Glomerular visceral epithelial cell (primary cell): ENCODE measurements at regions not wholly inside any gene's neighbourhood (a gene's known extent, or its start where the extent isn't known, plus 50 kb on each side); places are given as distances from the start of the nearest gene placed in this dataset.
"Not testable (repeated sequence)": the region's sequence is repeated elsewhere in the genome, so short reads cannot be mapped to it uniquely, and the experiment has no call there.

Experiments used
- DNase-seq: peaks from one replicate; pipeline ENCODE4 v3.0.0-alpha.2; 2016; ENCODE audit errors: extremely low spot score

DNA sequence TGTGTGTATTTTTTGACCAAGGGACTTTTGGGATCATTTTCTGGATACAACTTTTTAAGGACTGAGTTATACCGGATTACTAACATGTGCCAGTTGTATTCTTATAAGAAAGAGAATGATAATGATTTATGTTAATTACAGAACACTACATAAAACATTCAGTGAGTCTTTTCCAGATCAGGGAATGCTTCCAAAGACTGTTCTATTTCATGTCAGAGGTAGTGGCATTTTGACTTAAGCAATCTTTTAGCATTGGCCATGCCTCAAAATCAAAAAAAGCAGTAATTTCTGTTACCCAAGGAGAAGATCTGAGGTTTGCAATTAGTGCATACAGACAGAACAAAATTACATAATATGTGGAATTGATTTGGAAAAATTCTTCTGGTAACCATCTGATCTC lies 413.0 kb upstream of the CDH9 start:
- no peak for DNase-seq

GRCh38 chr5:27450607-27451006 lies 412.2 kb upstream of the CDH9 start:
- no peak for DNase-seq

GRCh38 chr5:27439383-27439782 lies 401.0 kb upstream of the CDH9 start:
- DNase-seq = not testable (repeated sequence)

- peak; percentile 81 for DNase-seq
Observed at GRCh38 chr5:27437594-27438200, 399.3 kb upstream of the CDH9 start.

- no peak for DNase-seq
Observed at GRCh38 chr5:27434335-27434734, 395.9 kb upstream of the CDH9 start.

DNA sequence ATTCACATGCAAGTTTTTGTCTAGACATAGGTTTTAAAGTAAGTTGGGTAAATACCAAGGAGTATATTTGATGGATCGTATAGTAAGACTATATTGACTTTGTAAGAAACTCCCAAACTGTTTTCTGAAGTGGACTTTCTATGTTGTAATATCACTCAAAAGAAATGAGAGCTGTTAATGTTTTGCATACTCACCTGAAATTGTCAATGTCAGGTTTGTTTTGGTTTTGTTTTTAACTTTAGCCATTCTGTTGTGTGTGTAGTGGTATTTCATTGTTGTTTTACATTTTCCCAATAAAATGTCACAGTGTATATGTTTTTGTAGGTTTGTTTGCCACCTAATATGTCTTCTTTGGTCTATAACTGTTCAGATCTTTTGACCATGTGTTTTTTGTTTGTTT lies 375.7 kb upstream of the CDH9 start:
- no peak for DNase-seq

DNA sequence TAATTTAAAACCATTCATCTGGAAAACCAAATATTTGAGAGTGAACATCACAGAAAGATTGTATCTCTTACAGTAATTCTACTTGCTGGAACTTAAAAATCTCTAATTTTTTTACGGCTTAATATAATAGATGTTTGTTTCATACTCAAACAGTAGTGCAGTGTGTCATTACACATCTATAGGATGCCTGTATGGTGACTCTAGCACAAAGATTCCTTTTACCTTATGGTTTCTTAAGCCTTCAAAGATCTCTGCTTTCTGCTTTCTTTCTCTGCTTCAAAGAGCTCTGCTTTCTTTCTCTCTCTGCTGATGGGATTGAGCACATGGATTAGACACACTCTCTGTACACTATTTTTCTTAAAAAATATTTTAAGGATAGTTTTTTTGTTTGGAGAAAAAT lies 374.0 kb upstream of the CDH9 start:
- DNase-seq = no peak

- no peak for DNase-seq
Observed at GRCh38 chr5:27406020-27406419, 367.6 kb upstream of the CDH9 start.

GRCh38 chr5:27403243-27403882 lies 365.0 kb upstream of the CDH9 start:
- DNase-seq = no peak

DNA sequence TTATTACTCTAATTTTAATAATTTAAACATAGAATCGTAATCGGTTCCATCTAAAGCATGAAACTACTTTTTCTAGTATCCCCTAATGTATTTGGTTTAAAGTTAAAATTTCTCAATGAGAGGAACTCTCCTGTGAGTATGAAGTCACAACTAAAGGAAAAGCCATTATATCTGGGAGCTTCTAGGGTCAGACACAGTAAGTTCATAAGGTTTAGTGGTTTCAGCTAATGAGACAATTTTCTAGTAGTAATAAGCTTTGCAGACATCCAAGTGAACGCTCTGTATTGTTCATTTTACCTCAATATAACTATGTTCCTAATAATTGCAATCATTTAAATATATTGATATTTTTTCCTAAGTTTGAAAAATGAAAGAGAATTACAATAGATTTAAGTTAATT lies 364.4 kb upstream of the CDH9 start:
- no peak for DNase-seq

DNA sequence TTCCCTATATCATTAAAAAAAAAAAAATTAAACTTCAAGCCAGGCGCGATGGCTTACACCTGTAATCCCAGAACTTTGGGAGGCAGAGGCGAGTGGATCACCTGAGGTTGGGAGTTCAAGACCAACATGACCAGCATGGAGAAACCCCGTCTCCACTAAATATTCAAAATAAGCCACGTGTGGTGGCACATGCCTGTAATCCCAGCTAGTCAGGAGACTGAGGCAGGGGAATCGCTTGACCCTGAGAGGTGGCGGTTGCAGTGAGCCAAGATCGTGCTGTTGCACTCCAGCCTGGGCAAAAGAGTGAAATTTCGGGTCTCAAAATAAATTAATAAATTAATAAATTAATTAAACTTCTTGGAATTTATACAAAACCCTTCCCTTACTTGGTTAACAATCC lies 358.6 kb upstream of the CDH9 start:
- no peak for DNase-seq

- DNase-seq = no peak
Observed at GRCh38 chr5:27392716-27393115, 354.3 kb upstream of the CDH9 start.

- DNase-seq = no peak
Observed at GRCh38 chr5:27389696-27390095, 351.3 kb upstream of the CDH9 start.

DNA sequence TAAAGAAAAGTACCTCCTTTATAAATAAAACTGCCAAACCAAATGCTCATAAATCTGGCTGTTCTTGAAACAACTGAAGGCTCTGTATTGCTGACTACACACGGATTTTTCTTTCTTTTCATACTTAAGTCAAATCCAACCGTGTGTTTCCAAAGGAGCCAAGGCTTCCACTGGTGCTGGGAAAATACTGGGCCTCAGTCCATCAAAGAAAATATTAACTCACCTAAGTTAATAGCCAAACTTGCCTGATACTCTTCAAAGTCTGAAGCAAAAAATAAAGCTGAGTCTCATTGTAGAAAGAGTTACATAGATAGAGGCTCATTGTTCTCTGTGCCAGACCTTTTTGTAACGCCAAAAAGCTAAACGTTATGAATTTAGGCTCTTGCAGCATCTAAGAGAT lies 350.4 kb upstream of the CDH9 start:
- DNase-seq = peak; percentile 3

- DNase-seq = no peak
Observed at GRCh38 chr5:27387535-27388073, 349.2 kb upstream of the CDH9 start.

DNA sequence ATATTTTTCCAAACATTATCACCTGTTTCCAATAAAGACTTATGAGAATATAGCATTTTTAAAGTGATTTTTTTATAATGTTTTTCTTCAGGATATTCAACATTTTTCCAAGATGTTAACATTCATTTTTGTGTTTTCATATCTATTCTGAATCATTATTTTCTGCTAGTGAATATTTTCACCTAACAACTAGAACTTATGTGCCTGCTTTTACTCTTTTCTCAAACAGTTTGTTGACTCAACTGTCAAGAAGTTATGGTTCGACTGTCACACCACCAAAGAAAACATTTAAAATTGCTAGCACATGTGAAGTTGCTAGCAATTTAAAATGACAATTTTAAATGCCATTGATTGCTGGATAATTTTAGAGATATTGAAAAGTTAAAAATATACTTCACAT lies 343.3 kb upstream of the CDH9 start:
- DNase-seq = no peak

GRCh38 chr5:27377626-27378025 lies 339.2 kb upstream of the CDH9 start:
- DNase-seq = no peak

GRCh38 chr5:27353970-27354369 lies 315.6 kb upstream of the CDH9 start:
- no peak for DNase-seq

DNA sequence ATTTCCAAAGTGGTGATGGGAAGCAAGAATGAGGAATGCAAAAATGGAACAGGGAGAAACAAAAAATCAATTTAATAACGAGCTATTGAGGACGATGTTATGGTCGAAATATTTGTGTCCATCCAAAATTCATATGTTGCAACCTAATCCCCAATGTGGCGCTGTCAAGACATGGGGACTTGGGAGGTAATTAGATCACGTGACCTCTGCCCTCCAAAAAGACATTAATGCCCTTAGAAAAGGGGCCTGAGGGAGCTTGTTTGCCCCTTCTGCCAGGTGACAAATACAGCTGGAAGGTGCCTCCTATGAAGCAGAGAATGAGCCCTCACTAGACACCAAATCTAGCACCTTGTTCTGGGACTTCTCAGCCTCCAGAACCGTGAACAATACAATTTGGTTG lies 315.2 kb upstream of the CDH9 start:
- no peak for DNase-seq

GRCh38 chr5:27341342-27341741 lies 303.0 kb upstream of the CDH9 start:
- no peak for DNase-seq

GRCh38 chr5:27336817-27337216 lies 298.4 kb upstream of the CDH9 start:
- DNase-seq = no peak

- DNase-seq = no peak
Observed at GRCh38 chr5:27328480-27328879, 290.1 kb upstream of the CDH9 start.

DNA sequence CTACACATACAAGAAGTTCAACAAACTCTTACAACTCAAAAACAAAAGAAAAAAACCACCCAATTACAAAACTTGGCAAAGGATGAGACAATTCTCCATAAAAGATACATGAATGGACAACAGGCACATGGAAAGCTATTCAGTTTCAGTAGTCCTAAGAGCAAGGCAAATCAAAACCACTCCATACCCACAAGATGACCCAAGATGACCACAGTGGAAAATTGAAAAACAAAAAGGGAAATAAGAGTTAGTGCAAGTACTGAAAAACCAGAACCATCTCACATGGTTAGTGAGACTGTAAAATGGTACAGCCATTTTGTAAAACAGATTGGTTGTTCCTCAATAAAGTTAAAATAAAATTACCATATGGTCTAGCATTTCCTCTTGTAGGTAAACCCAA lies 287.1 kb upstream of the CDH9 start:
- DNase-seq = no peak

GRCh38 chr5:27318701-27319100 lies 280.3 kb upstream of the CDH9 start:
- DNase-seq = no peak
